ENCODE measurements at regions not wholly inside any gene's neighbourhood (a gene's known extent, or its start where the extent isn't known, plus 50 kb on each side); places are given as distances from the start of the nearest gene placed in this dataset.

- no peaks in the 10 kb centered on the region for H3K9me3 Mint-ChIP-seq
- peaks cover 0 to 19% (median 0%) of the 10 kb centered on the region in 7 donors for H3K4me1 Mint-ChIP-seq
- no peak overlapping the region for H3K27ac Mint-ChIP-seq
- no peak overlapping the region for H3K4me3 Mint-ChIP-seq
- intact Hi-C loops (cut with micrococcal nuclease), result no loop called here
- ChIA-PET CTCF (no interaction called here), POLR2A (interaction anchor here (0.7 kb wide), 1 partner anchor 163 kb away, joined by 3 read pairs; no protein-coding TSS in a partner anchor)
- Histone ChIP-seq H3K36me3 (ENCODE audit: control insufficient read depth in 2 of 3, insufficient read depth in 3 of 3, low read length in 3 of 3) (no peaks in the 10 kb centered on the region), H3K27ac (ENCODE audit: low read depth, low read length) (no peak overlapping the region), H3K4me3 (ENCODE audit: low read length) (no peak overlapping the region), H3K9me3 (ENCODE audit: control insufficient read depth in 2 of 3, low read length in 3 of 3) (no peaks in the 10 kb centered on the region), H3K27me3 (ENCODE audit: control insufficient read depth in 2 of 2, insufficient read depth in 2 of 2, low read length in 2 of 2) (no peaks in the 10 kb centered on the region), H3K4me1 (ENCODE audit: control insufficient read depth in 2 of 2, insufficient read depth in 2 of 2, low read length in 2 of 2) (no peaks in the 10 kb centered on the region)
- H3K27me3 Mint-ChIP-seq, result peaks cover 0 to 12% (median 9%) of the 10 kb centered on the region in 5 donors
- no peaks in the 10 kb centered on the region for H3K36me3 Mint-ChIP-seq
- ATAC-seq (no peak), DNase-seq (no peak)
Observed at GRCh38 chr10:129133856-129134255, 333.2 kb upstream of the MGMT start.

GRCh38 chr10:129134371-129134770, 332.7 kb upstream of the MGMT start:
- DNase-seq, result no peak
- CTCF ChIA-PET, result interaction anchor here (0.7 kb wide), 1 partner anchor 55 kb away, joined by 3 read pairs; no protein-coding TSS in a partner anchor
- Histone ChIP-seq H3K4me1 (ENCODE audit: control insufficient read depth in 2 of 2, insufficient read depth in 2 of 2, low read length in 2 of 2) (no peaks in the 10 kb centered on the region), H3K9me3 (ENCODE audit: control insufficient read depth in 2 of 3, low read length in 3 of 3) (no peaks in the 10 kb centered on the region), H3K27me3 (ENCODE audit: control insufficient read depth in 2 of 2, insufficient read depth in 2 of 2, low read length in 2 of 2) (no peaks in the 10 kb centered on the region), H3K36me3 (ENCODE audit: control insufficient read depth in 2 of 3, insufficient read depth in 3 of 3, low read length in 3 of 3) (no peaks in the 10 kb centered on the region), H3K27ac (ENCODE audit: low read depth, low read length) (no peak overlapping the region), H3K4me3 (ENCODE audit: low read length) (no peak overlapping the region)
- Mint-ChIP-seq H3K9me3 (no peaks in the 10 kb centered on the region), H3K4me3 (no peak overlapping the region), H3K4me1 (peaks cover 0 to 19% (median 0%) of the 10 kb centered on the region in 7 donors), H3K27me3 (peaks cover 2 to 14% (median 9%) of the 10 kb centered on the region in 5 donors), H3K27ac (no peak overlapping the region), H3K36me3 (no peaks in the 10 kb centered on the region)
- POLR2A ChIA-PET, result interaction anchor here (0.7 kb wide), 1 partner anchor 162 kb away, joined by 3 read pairs; no protein-coding TSS in a partner anchor
- no peak for ATAC-seq
- intact Hi-C loops (cut with micrococcal nuclease), result no loop called here

GRCh38 chr10:129135624-129136023, 331.4 kb upstream of the MGMT start:
- no peaks in the 10 kb centered on the region for H3K9me3 ChIP-seq (ENCODE audit: control insufficient read depth in 2 of 3, low read length in 3 of 3)
- Mint-ChIP-seq H3K4me3 (no peak overlapping the region), H3K27ac (no peak overlapping the region), H3K4me1 (peaks cover 0 to 23% (median 2%) of the 10 kb centered on the region in 7 donors), H3K27me3 (peaks cover 9 to 15% (median 14%) of the 10 kb centered on the region in 5 donors), H3K9me3 (no peaks in the 10 kb centered on the region), H3K36me3 (no peaks in the 10 kb centered on the region)
- no peaks in the 10 kb centered on the region for H3K27me3 ChIP-seq (ENCODE audit: control insufficient read depth in 2 of 2, insufficient read depth in 2 of 2, low read length in 2 of 2)
- no peak overlapping the region for H3K4me3 ChIP-seq (ENCODE audit: low read length)
- H3K36me3 ChIP-seq (ENCODE audit: control insufficient read depth in 2 of 3, insufficient read depth in 3 of 3, low read length in 3 of 3), result no peaks in the 10 kb centered on the region
- no peaks in the 10 kb centered on the region for H3K4me1 ChIP-seq (ENCODE audit: control insufficient read depth in 2 of 2, insufficient read depth in 2 of 2, low read length in 2 of 2)
- intact Hi-C loops (cut with micrococcal nuclease), result no loop called here
- DNase-seq (no peak), ATAC-seq (no peak)
- H3K27ac ChIP-seq (ENCODE audit: low read depth, low read length), result no peak overlapping the region
- ChIA-PET POLR2A (no interaction called here), CTCF (no interaction called here)

GRCh38 chr10:129136074-129136473, 331.0 kb upstream of the MGMT start:
- Histone ChIP-seq H3K27ac (ENCODE audit: low read depth, low read length) (no peak overlapping the region), H3K36me3 (ENCODE audit: control insufficient read depth in 2 of 3, insufficient read depth in 3 of 3, low read length in 3 of 3) (no peaks in the 10 kb centered on the region), H3K4me1 (ENCODE audit: control insufficient read depth in 2 of 2, insufficient read depth in 2 of 2, low read length in 2 of 2) (no peaks in the 10 kb centered on the region), H3K9me3 (ENCODE audit: control insufficient read depth in 2 of 3, low read length in 3 of 3) (no peaks in the 10 kb centered on the region), H3K4me3 (ENCODE audit: low read length) (no peak overlapping the region), H3K27me3 (ENCODE audit: control insufficient read depth in 2 of 2, insufficient read depth in 2 of 2, low read length in 2 of 2) (no peaks in the 10 kb centered on the region)
- intact Hi-C loops (cut with micrococcal nuclease), result no loop called here
- Mint-ChIP-seq H3K27ac (no peak overlapping the region), H3K4me1 (peaks cover 0 to 27% (median 6%) of the 10 kb centered on the region in 7 donors), H3K36me3 (no peaks in the 10 kb centered on the region), H3K4me3 (no peak overlapping the region), H3K9me3 (no peaks in the 10 kb centered on the region), H3K27me3 (peaks cover 9 to 19% (median 19%) of the 10 kb centered on the region in 5 donors)
- DNase-seq (no peak), ATAC-seq (no peak)
- ChIA-PET CTCF (no interaction called here), POLR2A (no interaction called here)

GRCh38 chr10:129136951-129137350, 330.1 kb upstream of the MGMT start:
- Histone ChIP-seq H3K9me3 (ENCODE audit: control insufficient read depth in 2 of 3, low read length in 3 of 3) (no peaks in the 10 kb centered on the region), H3K4me3 (ENCODE audit: low read length) (no peak overlapping the region), H3K36me3 (ENCODE audit: control insufficient read depth in 2 of 3, insufficient read depth in 3 of 3, low read length in 3 of 3) (no peaks in the 10 kb centered on the region), H3K27ac (ENCODE audit: low read depth, low read length) (no peak overlapping the region), H3K4me1 (ENCODE audit: control insufficient read depth in 2 of 2, insufficient read depth in 2 of 2, low read length in 2 of 2) (no peaks in the 10 kb centered on the region), H3K27me3 (ENCODE audit: control insufficient read depth in 2 of 2, insufficient read depth in 2 of 2, low read length in 2 of 2) (no peaks in the 10 kb centered on the region)
- H3K27me3 Mint-ChIP-seq, result peaks cover 9 to 27% (median 25%) of the 10 kb centered on the region in 5 donors
- H3K27ac Mint-ChIP-seq, result no peak overlapping the region
- ChIA-PET POLR2A (no interaction called here), CTCF (no interaction called here)
- H3K4me1 Mint-ChIP-seq, result peaks cover 0 to 32% (median 10%) of the 10 kb centered on the region in 7 donors
- no peaks in the 10 kb centered on the region for H3K36me3 Mint-ChIP-seq
- no peaks in the 10 kb centered on the region for H3K9me3 Mint-ChIP-seq
- intact Hi-C loops (cut with micrococcal nuclease), result no loop called here
- ATAC-seq (no peak), DNase-seq (no peak)
- H3K4me3 Mint-ChIP-seq, result no peak overlapping the region

- H3K4me3 ChIP-seq (ENCODE audit: low read length), result no peak overlapping the region
- Mint-ChIP-seq H3K9me3 (no peaks in the 10 kb centered on the region), H3K4me1 (peaks cover 5 to 27% (median 10%) of the 10 kb centered on the region in 7 donors), H3K27me3 (peaks cover 9 to 38% (median 25%) of the 10 kb centered on the region in 5 donors), H3K4me3 (peak overlapping the region in 5 of 10 donors; percentile 5 to 73 (median 39)), H3K36me3 (no peaks in the 10 kb centered on the region), H3K27ac (no peak overlapping the region)
- no peaks in the 10 kb centered on the region for H3K27me3 ChIP-seq (ENCODE audit: control insufficient read depth in 2 of 2, insufficient read depth in 2 of 2, low read length in 2 of 2)
- ATAC-seq (peak; percentile 60), DNase-seq (no peak)
- H3K4me1 ChIP-seq (ENCODE audit: control insufficient read depth in 2 of 2, insufficient read depth in 2 of 2, low read length in 2 of 2), result no peaks in the 10 kb centered on the region
- ChIA-PET CTCF (no interaction called here), POLR2A (interaction anchor here (1.0 kb wide), 1 partner anchor 11 kb away, joined by 3 read pairs; no protein-coding TSS in a partner anchor)
- H3K9me3 ChIP-seq (ENCODE audit: control insufficient read depth in 2 of 3, low read length in 3 of 3), result no peaks in the 10 kb centered on the region
- intact Hi-C loops (cut with micrococcal nuclease), result loop anchor here in 1 of 2 donors (5.0 kb wide), 1 partner anchor 104 kb away; no protein-coding TSS in a partner anchor
- H3K36me3 ChIP-seq (ENCODE audit: control insufficient read depth in 2 of 3, insufficient read depth in 3 of 3, low read length in 3 of 3), result no peaks in the 10 kb centered on the region
- no peak overlapping the region for H3K27ac ChIP-seq (ENCODE audit: low read depth, low read length)
Observed at GRCh38 chr10:129140921-129141885, 325.8 kb upstream of the MGMT start.
